ENCODE measurements at regions not wholly inside any gene's neighbourhood (a gene's known extent, or its start where the extent isn't known, plus 50 kb on each side); places are given as distances from the start of the nearest gene placed in this dataset.

- no peak for DNase-seq (ENCODE audit: low read depth)
Measured at GRCh38 chr2:52139241-52139640, 1107.3 kb upstream of the NRXN1 start.

GRCh38 chr2:52135235-52135634 lies 1103.3 kb upstream of the NRXN1 start:
- DNase-seq (ENCODE audit: low read depth) = no peak

- no peak for DNase-seq (ENCODE audit: low read depth)
Measured at GRCh38 chr2:52128081-52128480, 1096.1 kb upstream of the NRXN1 start.

- no peak for DNase-seq (ENCODE audit: low read depth)
Measured at GRCh38 chr2:52127527-52127926, 1095.6 kb upstream of the NRXN1 start.

- DNase-seq (ENCODE audit: low read depth) = peak; percentile 80
Measured at GRCh38 chr2:52117299-52117698, 1085.4 kb upstream of the NRXN1 start.

- no peak for DNase-seq (ENCODE audit: low read depth)
Measured at GRCh38 chr2:52115750-52116149, 1083.8 kb upstream of the NRXN1 start.

GRCh38 chr2:52113338-52113737 lies 1081.4 kb upstream of the NRXN1 start:
- DNase-seq (ENCODE audit: low read depth) = peak; percentile 72

GRCh38 chr2:52112141-52112540 lies 1080.2 kb upstream of the NRXN1 start:
- peak; percentile 12 for DNase-seq (ENCODE audit: low read depth)

- no peak for DNase-seq (ENCODE audit: low read depth)
Measured at GRCh38 chr2:52107124-52107523, 1075.2 kb upstream of the NRXN1 start.

- no peak for DNase-seq (ENCODE audit: low read depth)
Measured at GRCh38 chr2:52097071-52097470, 1065.1 kb upstream of the NRXN1 start.

- DNase-seq (ENCODE audit: low read depth) = no peak
Measured at GRCh38 chr2:52084759-52085158, 1052.8 kb upstream of the NRXN1 start.

GRCh38 chr2:52083214-52083613 lies 1051.3 kb upstream of the NRXN1 start:
- no peak for DNase-seq (ENCODE audit: low read depth)

- DNase-seq (ENCODE audit: low read depth) = no peak
Measured at GRCh38 chr2:52082646-52083045, 1050.7 kb upstream of the NRXN1 start.

GRCh38 chr2:52079602-52080001 lies 1047.7 kb upstream of the NRXN1 start:
- DNase-seq (ENCODE audit: low read depth) = no peak

GRCh38 chr2:52077159-52077558 lies 1045.2 kb upstream of the NRXN1 start:
- DNase-seq (ENCODE audit: low read depth) = no peak

GRCh38 chr2:52074130-52074719 lies 1042.3 kb upstream of the NRXN1 start:
- DNase-seq (ENCODE audit: low read depth) = no peak

- DNase-seq (ENCODE audit: low read depth) = no peak
Measured at GRCh38 chr2:52072949-52073348, 1041.0 kb upstream of the NRXN1 start.

- no peak for DNase-seq (ENCODE audit: low read depth)
Measured at GRCh38 chr2:52070665-52071064, 1038.7 kb upstream of the NRXN1 start.

GRCh38 chr2:52064234-52064633 lies 1032.3 kb upstream of the NRXN1 start:
- DNase-seq (ENCODE audit: low read depth) = no peak

GRCh38 chr2:52054824-52055223 lies 1022.9 kb upstream of the NRXN1 start:
- DNase-seq (ENCODE audit: low read depth) = no peak

- DNase-seq (ENCODE audit: low read depth) = no peak
Measured at GRCh38 chr2:52036853-52037252, 1004.9 kb upstream of the NRXN1 start.

- DNase-seq (ENCODE audit: low read depth) = no peak
Measured at GRCh38 chr2:52036024-52036423, 1004.1 kb upstream of the NRXN1 start.

- no peak for DNase-seq (ENCODE audit: low read depth)
Measured at GRCh38 chr2:52035391-52035790, 1003.5 kb upstream of the NRXN1 start.

GRCh38 chr2:52034706-52035105 lies 1002.8 kb upstream of the NRXN1 start:
- no peak for DNase-seq (ENCODE audit: low read depth)

GRCh38 chr2:52022006-52022405 lies 990.1 kb upstream of the NRXN1 start:
- DNase-seq (ENCODE audit: low read depth) = no peak

Measured in fibroblast of the conjunctiva (primary cell).